ENCODE measurements at regions not wholly inside any gene's neighbourhood (a gene's known extent, or its start where the extent isn't known, plus 50 kb on each side); places are given as distances from the start of the nearest gene placed in this dataset.

- intact Hi-C loops (cut with DNase I; ENCODE audit: low total_unique reads): no loop called here
- no peak overlapping the region for H3K4me3 ChIP-seq
- no peak for TF ChIP-seq CTCF (IDR thresholded peaks at IDR 0.05)
- H3K27ac ChIP-seq: no peak overlapping the region
- H3K36me3 ChIP-seq: no peaks in the 10 kb centered on the region
- peaks cover 0 to 4% of the 10 kb centered on the region in 2 donors for H3K27me3 ChIP-seq
- no peak for DNase-seq
- H3K4me1 ChIP-seq: no peaks in the 10 kb centered on the region
- peaks cover 0 to 10% (median 0%) of the 10 kb centered on the region in 3 donors for H3K9me3 ChIP-seq
Measured at GRCh38 chr2:66660804-66661203, 225.9 kb downstream of the MEIS1 start.

- Histone ChIP-seq H3K4me1 (no peaks in the 10 kb centered on the region), H3K27me3 (peaks cover 0 to 4% of the 10 kb centered on the region in 2 donors), H3K36me3 (no peaks in the 10 kb centered on the region), H3K27ac (no peak overlapping the region), H3K9me3 (peaks cover 0 to 10% (median 0%) of the 10 kb centered on the region in 3 donors), H3K4me3 (no peak overlapping the region)
- DNase-seq: no peak
- TF ChIP-seq CTCF (IDR thresholded peaks at IDR 0.05): no peak
- intact Hi-C loops (cut with DNase I; ENCODE audit: low total_unique reads): no loop called here
Measured at GRCh38 chr2:66661253-66662173, 226.6 kb downstream of the MEIS1 start.

GRCh38 chr2:66665124-66665984, 230.4 kb downstream of the MEIS1 start:
- no peaks in the 10 kb centered on the region for H3K36me3 ChIP-seq
- TF ChIP-seq CTCF (IDR thresholded peaks at IDR 0.05): no peak
- no peaks in the 10 kb centered on the region for H3K9me3 ChIP-seq
- H3K4me1 ChIP-seq: no peaks in the 10 kb centered on the region
- intact Hi-C loops (cut with DNase I; ENCODE audit: low total_unique reads): no loop called here
- no peak overlapping the region for H3K4me3 ChIP-seq
- no peak overlapping the region for H3K27ac ChIP-seq
- peaks cover 0 to 4% of the 10 kb centered on the region in 2 donors for H3K27me3 ChIP-seq
- no peak for DNase-seq

- TF ChIP-seq CTCF (IDR thresholded peaks at IDR 0.05): no peak
- intact Hi-C loops (cut with DNase I; ENCODE audit: low total_unique reads): no loop called here
Measured at GRCh38 chr2:66667301-66667700, 232.4 kb downstream of the MEIS1 start.

GRCh38 chr2:66673286-66673685, 238.4 kb downstream of the MEIS1 start:
- TF ChIP-seq CTCF (IDR thresholded peaks at IDR 0.05): no peak
- intact Hi-C loops (cut with DNase I; ENCODE audit: low total_unique reads): no loop called here

More at GRCh38 chr2:66667301-66667700, 232.4 kb downstream of the MEIS1 start:
- Histone ChIP-seq H3K4me1 (no peaks in the 10 kb centered on the region), H3K27me3 (no peaks in the 10 kb centered on the region), H3K27ac (no peak overlapping the region), H3K9me3 (no peaks in the 10 kb centered on the region), H3K4me3 (no peak overlapping the region), H3K36me3 (no peaks in the 10 kb centered on the region)
- DNase-seq: no peak

More at GRCh38 chr2:66673286-66673685, 238.4 kb downstream of the MEIS1 start:
- Histone ChIP-seq H3K4me1 (no peaks in the 10 kb centered on the region), H3K9me3 (no peaks in the 10 kb centered on the region), H3K27ac (no peak overlapping the region), H3K36me3 (no peaks in the 10 kb centered on the region), H3K27me3 (no peaks in the 10 kb centered on the region), H3K4me3 (no peak overlapping the region)
- DNase-seq: no peak

All from tibial artery (tissue), 4 donors.